SK-N-SH (cell line): ENCODE measurements at regions not wholly inside any gene's neighbourhood (a gene's known extent, or its start where the extent isn't known, plus 50 kb on each side); places are given as distances from the start of the nearest gene placed in this dataset.

Source experiments
- CTCF ChIA-PET: fragments of 300-600, 350-600 bp; formaldehyde crosslinking; extraction: SDS; loops from one replicate; lab custom pipeline; 2021; lab: Yijun Ruan, JAX
- POLR2A ChIA-PET: fragments of 350-600 bp; sonication (Branson Sonifier 250); formaldehyde crosslinking; extraction: SDS; loops from one replicate; lab custom pipeline; 2020; ENCODE audit warnings: antibody characterized with exemption, inconsistent platforms; lab: Yijun Ruan, JAX
- DNase-seq: peaks from one replicate; pipeline ENCODE4 v3.0.0; 2012
- H2AFZ ChIP-seq: fragments of 200-600 bp; sonication (generic); 2 replicates; pipeline ENCODE4 v1.8.1; 2016; ENCODE audit warnings: antibody characterized with exemption, mild to moderate bottlenecking, low read depth
- H3F3A ChIP-seq: fragments of 200-600 bp; sonication (generic); replicated peaks from 2 replicates; pipeline ENCODE3; 2016; ENCODE audit warnings: antibody characterized with exemption, mild to moderate bottlenecking; ENCODE audit not compliant: insufficient read depth
- H3K27ac ChIP-seq, 2 experiments: fragments of 200-500 bp in 1 of 2; fragments of 200-600 bp in 1 of 2; sonication (Bioruptor generic) in 1 of 2; sonication (generic), shearing (Covaris generic) in 1 of 2; 2 replicates each; pipeline versions ENCODE4 v1.5.1 to v1.6.1; 2014 to 2016; ENCODE audit warnings: low read depth in 2 of 2, inconsistent platforms in 1 of 2, low read length in 1 of 2, mild to moderate bottlenecking in 1 of 2, mixed read lengths in 1 of 2
- H3K27me3 ChIP-seq: fragments of 200-600 bp; sonication (generic), shearing (Covaris generic); 2 replicates; pipeline ENCODE4 v1.6.1; 2016; ENCODE audit warnings: mixed run types; ENCODE audit not compliant: insufficient read depth
- H3K36me3 ChIP-seq, 2 experiments: fragments of 200-500 bp in 1 of 2; fragments of 200-600 bp in 1 of 2; sonication (Bioruptor generic) in 1 of 2; sonication (generic) in 1 of 2; replicated peaks in 1 of 2; 2 replicates each; pipeline versions ENCODE3 to v1.5.1; 2014 to 2016; ENCODE audit warnings: low read length in 1 of 2, mild to moderate bottlenecking in 1 of 2; ENCODE audit not compliant: insufficient read depth in 2 of 2, control insufficient read depth in 1 of 2
- H3K4me1 ChIP-seq, 2 experiments: fragments of 200-500 bp in 1 of 2; fragments of 200-600 bp in 1 of 2; sonication (Bioruptor generic) in 1 of 2; sonication (generic), shearing (Covaris generic) in 1 of 2; 2 replicates each; pipeline versions ENCODE4 v1.5.1 to v1.6.1; 2014 to 2016; ENCODE audit warnings: low read depth in 1 of 2, low read length in 1 of 2, mixed run types in 1 of 2; ENCODE audit not compliant: insufficient read depth in 2 of 2, control insufficient read depth in 1 of 2
- H3K4me2 ChIP-seq: fragments of 200-600 bp; sonication (generic), shearing (Covaris generic); 2 replicates; pipeline ENCODE4 v1.6.1; 2017; ENCODE audit warnings: mixed run types
- H3K4me3 ChIP-seq, 2 experiments: fragments of 200-500 bp in 1 of 2; fragments of 200-600 bp in 1 of 2; sonication (Bioruptor generic) in 1 of 2; sonication (generic), shearing (Covaris generic) in 1 of 2; 2 replicates each; pipeline versions ENCODE4 v1.5.1 to v1.8.1; 2014 to 2016; ENCODE audit warnings: low read depth in 2 of 2, inconsistent platforms in 1 of 2, low read length in 1 of 2, mild to moderate bottlenecking in 1 of 2, mixed read lengths in 1 of 2, moderate library complexity in 1 of 2
- H3K79me2 ChIP-seq: fragments of 200-600 bp; sonication (generic); 2 replicates; pipeline ENCODE4 v1.8.1; 2017; ENCODE audit warnings: mild to moderate bottlenecking; ENCODE audit not compliant: insufficient read depth
- H3K9ac ChIP-seq: fragments of 200-600 bp; sonication (generic); 2 replicates; pipeline ENCODE4 v1.6.1; 2017; ENCODE audit warnings: mixed run types
- H3K9me2 ChIP-seq: fragments of 200-600 bp; sonication (generic); 2 replicates; pipeline ENCODE4 v1.6.1; 2017; ENCODE audit warnings: mixed run types
- H3K9me3 ChIP-seq: fragments of 200-600 bp; sonication (generic); 2 replicates; pipeline ENCODE4 v1.6.1; 2017; ENCODE audit warnings: mixed run types, mild to moderate bottlenecking, moderate library complexity
- H4K20me1 ChIP-seq: fragments of 200-600 bp; sonication (generic); 2 replicates; pipeline ENCODE4 v1.6.1; 2017; ENCODE audit warnings: mild to moderate bottlenecking, mixed run types; ENCODE audit not compliant: insufficient read depth
- CHD2 ChIP-seq: fragments of 150-350 bp; IDR thresholded peaks from 2 replicates; pipeline ENCODE4 v1.6.1; 2018; ENCODE audit warnings: low read length; ENCODE audit not compliant: partially characterized antibody
- CTCF ChIP-seq: fragments of 200-600 bp; sonication (generic); IDR thresholded peaks from 2 replicates; pipeline ENCODE4 v1.6.1; 2017; ENCODE audit warnings: antibody characterized with exemption, mild to moderate bottlenecking, moderate library complexity
- FOSL2 ChIP-seq: IDR thresholded peaks from 2 replicates; pipeline ENCODE4 v1.4.0; 2012; ENCODE audit warnings: low read depth, mild to moderate bottlenecking, moderate library complexity, borderline replicate concordance
- FOXJ3 ChIP-seq: sonication (generic); formaldehyde crosslinking; IDR thresholded peaks from 2 replicates; pipeline ENCODE4 v1.5.1; 2020; ENCODE audit warnings: mild to moderate bottlenecking, missing genetic modification reagents
- FOXM1 ChIP-seq: IDR thresholded peaks from 2 replicates; pipeline ENCODE4 v1.4.0; 2012; ENCODE audit warnings: low read depth, mild to moderate bottlenecking
- GABPA ChIP-seq: IDR thresholded peaks from 2 replicates; pipeline ENCODE4 v1.4.0; 2012; ENCODE audit warnings: low read depth, mild to moderate bottlenecking
- GATA2 ChIP-seq: sonication (generic); formaldehyde crosslinking; IDR thresholded peaks from 2 replicates; pipeline ENCODE4 v1.5.0; 2020; ENCODE audit warnings: mild to moderate bottlenecking, missing genetic modification reagents
- IRF3 ChIP-seq: fragments of 150-350 bp; IDR thresholded peaks from 2 replicates; pipeline ENCODE4 v1.6.1; 2016; ENCODE audit warnings: mild to moderate bottlenecking, low read depth, low read length
- MAX ChIP-seq: IDR thresholded peaks from 2 replicates; pipeline ENCODE4 v1.4.0; 2012; ENCODE audit warnings: low read depth
- MEF2A ChIP-seq: IDR thresholded peaks from 2 replicates; pipeline ENCODE4 v1.4.0; 2012; ENCODE audit warnings: low read depth, borderline replicate concordance
- MXI1 ChIP-seq: IDR thresholded peaks from 2 replicates; pipeline ENCODE4 v1.6.1; 2012; ENCODE audit warnings: mild to moderate bottlenecking, low read depth, low read length, improper control_type of control experiment
- PBX3 ChIP-seq: IDR thresholded peaks from 2 replicates; pipeline ENCODE4; 2012
- RAD21 ChIP-seq: IDR thresholded peaks from 2 replicates; pipeline ENCODE4 v1.6.1; 2012; ENCODE audit warnings: mild to moderate bottlenecking, low read length
- RXRA ChIP-seq: IDR thresholded peaks from 2 replicates; pipeline ENCODE4 v1.4.0; 2012; ENCODE audit warnings: low read depth, mild to moderate bottlenecking, borderline replicate concordance
- TAF1 ChIP-seq: IDR thresholded peaks from 2 replicates; pipeline ENCODE4 v1.6.1; 2012; ENCODE audit warnings: low read depth, mild to moderate bottlenecking, low read length, moderate library complexity, borderline replicate concordance
- USF2 ChIP-seq: fragments of 150-350 bp; IDR thresholded peaks from 2 replicates; pipeline ENCODE4 v1.6.1; 2017; ENCODE audit warnings: antibody characterized with exemption, low read length, low read depth, borderline replicate concordance
- YY1 ChIP-seq: IDR thresholded peaks from 2 replicates; pipeline ENCODE4 v1.4.0; 2012; ENCODE audit warnings: low read depth, mild to moderate bottlenecking
- WGBS: methylation state at CpG from one replicate; pipeline ENCODE4 v1.1.6; 2017; ENCODE audit warnings: low lambda C conversion rate; 5-methylcytosine and 5-hydroxymethylcytosine counted together

GRCh38 chr3:177308911-177309310 lies 111.6 kb upstream of the TBL1XR1 start:
- 59% methylated on average over 3 of the region's 3 CpGs for WGBS
- H3K4me2 ChIP-seq, result no peak overlapping the region

More at GRCh38 chr3:177308911-177309310, 111.6 kb upstream of the TBL1XR1 start:
- H4K20me1 ChIP-seq, result no peaks in the 10 kb centered on the region
- POLR2A ChIA-PET, result no interaction called here
- no peaks in the 10 kb centered on the region for H3K36me3 ChIP-seq
- H3K4me1 ChIP-seq, result no peaks in the 10 kb centered on the region
- H3F3A ChIP-seq, result peaks cover 15% of the 10 kb centered on the region
- TF ChIP-seq TAF1, result no peak
- TF ChIP-seq YY1, result no peak
- TF ChIP-seq MAX, result no peak
- TF ChIP-seq MEF2A, result no peak
- TF ChIP-seq IRF3, result no peak
- TF ChIP-seq GATA2 (CRISPR knock-in tag), result no peak
- TF ChIP-seq CHD2, result no peak
- no peak for TF ChIP-seq CTCF
- TF ChIP-seq PBX3, result no peak
- no peak for TF ChIP-seq GABPA
- no peak for TF ChIP-seq USF2
- TF ChIP-seq MXI1, result no peak
- no peak for TF ChIP-seq RXRA
- no peak for TF ChIP-seq FOSL2
- no peak for TF ChIP-seq FOXJ3 (CRISPR knock-in tag)
- TF ChIP-seq FOXM1, result no peak
- no peak for TF ChIP-seq RAD21
- DNase-seq, result no peak
- CTCF ChIA-PET, result no interaction called here
- no peaks in the 10 kb centered on the region for H3K9me2 ChIP-seq
- no peak overlapping the region for H2AFZ ChIP-seq
- H3K4me3 ChIP-seq, result no peak overlapping the region
- H3K27ac ChIP-seq, result no peak overlapping the region
- H3K27me3 ChIP-seq, result no peaks in the 10 kb centered on the region
- no peaks in the 10 kb centered on the region for H3K79me2 ChIP-seq
- peaks cover 8% of the 10 kb centered on the region for H3K9me3 ChIP-seq
- H3K9ac ChIP-seq, result no peak overlapping the region
